H9 (cell line): ENCODE measurements at regions not wholly inside any gene's neighbourhood (a gene's known extent, or its start where the extent isn't known, plus 50 kb on each side); places are given as distances from the start of the nearest gene placed in this dataset.

Experiments used
- DNase-seq: peaks from one replicate; pipeline ENCODE4 v3.0.0-alpha.2; 2017
- H2AFZ ChIP-seq: one replicate; pipeline ENCODE4 v1.6.1; 2013; ENCODE audit warnings: mild to moderate bottlenecking, low read length, control low read depth, moderate library complexity
- H2AK5ac ChIP-seq: 2 replicates; pipeline ENCODE4 v1.6.1; 2013; ENCODE audit warnings: low read length, control low read depth, mixed read lengths; ENCODE audit not compliant: insufficient read length
- H2BK120ac ChIP-seq: one replicate; pipeline ENCODE4 v1.6.1; 2013; ENCODE audit warnings: low read depth, mild to moderate bottlenecking, low read length, control low read depth, inconsistent platforms; ENCODE audit not compliant: poor library complexity, severe bottlenecking
- H2BK12ac ChIP-seq: 2 replicates; pipeline ENCODE4 v1.6.1; 2013; ENCODE audit warnings: low read length, control low read depth, mixed read lengths, low read depth; ENCODE audit not compliant: insufficient read length
- H2BK15ac ChIP-seq: 2 replicates; pipeline ENCODE4 v1.6.1; 2013; ENCODE audit warnings: low read depth, low read length, control low read depth
- H2BK20ac ChIP-seq: one replicate; pipeline ENCODE4 v1.6.1; 2013; ENCODE audit warnings: low read depth, mild to moderate bottlenecking, low read length, control low read depth, inconsistent platforms; ENCODE audit not compliant: poor library complexity, severe bottlenecking
- H2BK5ac ChIP-seq: 2 replicates; pipeline ENCODE4 v1.6.1; 2013; ENCODE audit warnings: low read length, control low read depth, mixed read lengths; ENCODE audit not compliant: insufficient read length
- H3K14ac ChIP-seq: 2 replicates; pipeline ENCODE4 v1.6.1; 2013; ENCODE audit warnings: low read length, control low read depth; ENCODE audit not compliant: insufficient read depth
- H3K18ac ChIP-seq: 2 replicates; pipeline ENCODE4 v1.6.1; 2013; ENCODE audit warnings: low read depth, mild to moderate bottlenecking, mixed read lengths, low read length, control low read depth; ENCODE audit not compliant: insufficient read length
- H3K23ac ChIP-seq: 2 replicates; pipeline ENCODE4 v1.6.1; 2013; ENCODE audit warnings: low read length, control low read depth, mixed read lengths, low read depth; ENCODE audit not compliant: insufficient read length
- H3K23me2 ChIP-seq: 2 replicates; pipeline ENCODE4 v1.6.1; 2013; ENCODE audit warnings: low read depth, mild to moderate bottlenecking, mixed read lengths, low read length, control low read depth; ENCODE audit not compliant: insufficient read length, poor library complexity, severe bottlenecking
- H3K27ac ChIP-seq: 2 replicates; pipeline ENCODE4 v1.5.1; 2013; ENCODE audit warnings: low read length, control low read depth, mixed read lengths, low read depth; ENCODE audit not compliant: insufficient read length
- H3K27me3 ChIP-seq: 2 replicates; pipeline ENCODE4 v1.6.1; 2013; ENCODE audit warnings: low read length, control low read depth, inconsistent platforms; ENCODE audit not compliant: insufficient read depth
- H3K4ac ChIP-seq: 2 replicates; pipeline ENCODE4 v1.6.1; 2013; ENCODE audit warnings: low read depth, mild to moderate bottlenecking, control low read depth, inconsistent platforms, low read length, moderate library complexity
- H3K4me1 ChIP-seq: 2 replicates; pipeline ENCODE4 v1.6.1; 2013; ENCODE audit warnings: low read length, control low read depth, inconsistent platforms; ENCODE audit not compliant: insufficient read depth
- H3K4me2 ChIP-seq: 2 replicates; pipeline ENCODE4 v1.6.1; 2013; ENCODE audit warnings: low read length, control low read depth, mixed read lengths; ENCODE audit not compliant: insufficient read length, insufficient read depth
- H3K56ac ChIP-seq: 2 replicates; pipeline ENCODE4 v1.6.1; 2013; ENCODE audit warnings: low read depth, mild to moderate bottlenecking, mixed read lengths, low read length, control low read depth; ENCODE audit not compliant: insufficient read length
- H3K79me1 ChIP-seq: 2 replicates; pipeline ENCODE4 v1.6.1; 2013; ENCODE audit warnings: low read depth, mild to moderate bottlenecking, moderate library complexity, low read length, control low read depth, inconsistent platforms; ENCODE audit not compliant: insufficient read depth, poor library complexity, severe bottlenecking
- H3K79me2 ChIP-seq: 2 replicates; pipeline ENCODE4 v1.6.1; 2013; ENCODE audit warnings: low read length, control low read depth, inconsistent platforms; ENCODE audit not compliant: insufficient read depth
- H3K9ac ChIP-seq: 2 replicates; pipeline ENCODE4 v1.6.1; 2013; ENCODE audit warnings: low read length, control low read depth, mixed read lengths; ENCODE audit not compliant: insufficient read length; ENCODE audit errors: extremely low read depth
- H3K9me3 ChIP-seq: one replicate; pipeline ENCODE4 v1.6.1; 2013; ENCODE audit warnings: low read depth, low read length, inconsistent platforms; ENCODE audit not compliant: control insufficient read depth
- H3T11ph ChIP-seq: one replicate; pipeline ENCODE4 v1.6.1; 2013; ENCODE audit warnings: mild to moderate bottlenecking, low read length, control low read depth, inconsistent platforms
- H4K20me1 ChIP-seq: one replicate; pipeline ENCODE4 v1.6.1; 2013; ENCODE audit not compliant: control insufficient read depth, insufficient read length, insufficient read depth
- H4K5ac ChIP-seq: 2 replicates; pipeline ENCODE4 v1.6.1; 2013; ENCODE audit warnings: low read depth, mild to moderate bottlenecking, mixed read lengths, low read length, control low read depth; ENCODE audit not compliant: insufficient read length
- H4K8ac ChIP-seq: replicated peaks from 2 replicates; pipeline ENCODE4 v1.6.1; 2013; ENCODE audit warnings: low read length, control low read depth, mixed read lengths, low read depth; ENCODE audit not compliant: insufficient read length
- H4K91ac ChIP-seq: 2 replicates; pipeline ENCODE4 v1.6.1; 2013; ENCODE audit warnings: low read depth, mild to moderate bottlenecking, moderate library complexity, mixed read lengths, low read length, control low read depth; ENCODE audit not compliant: insufficient read length
- H3K27ac Mint-ChIP-seq, 3 experiments: 2 replicates in 2 of 3; 3 replicates in 1 of 3; pipeline ENCODE4 v1.8.0; 2020 to 2021; ENCODE audit warnings: mixed read lengths in 3 of 3, mild to moderate bottlenecking in 1 of 3, moderate library complexity in 1 of 3
- H3K27me3 Mint-ChIP-seq: 2 replicates; pipeline ENCODE4 v1.8.0; 2021; ENCODE audit warnings: low read depth, mild to moderate bottlenecking, moderate library complexity, mixed read lengths
- H3K36me3 Mint-ChIP-seq, 3 experiments: 2 replicates in 2 of 3; 3 replicates in 1 of 3; pipeline ENCODE4 v1.8.0; 2020 to 2021; ENCODE audit warnings: low read depth in 3 of 3, mixed read lengths in 3 of 3; ENCODE audit not compliant: insufficient read depth in 1 of 3
- H3K4me1 Mint-ChIP-seq, 2 experiments: 2 replicates each; pipeline ENCODE4 v1.8.0; 2020; ENCODE audit warnings: mixed read lengths in 2 of 2
- H3K4me3 Mint-ChIP-seq, 2 experiments: 2 replicates in 1 of 2; 3 replicates in 1 of 2; pipeline ENCODE4 v1.8.0; 2020 to 2021; ENCODE audit warnings: mild to moderate bottlenecking in 2 of 2, mixed read lengths in 2 of 2, moderate library complexity in 1 of 2
- H3K9me3 Mint-ChIP-seq, 2 experiments: 2 replicates in 1 of 2; 3 replicates in 1 of 2; pipeline ENCODE4 v1.8.0; 2020; ENCODE audit warnings: mild to moderate bottlenecking in 2 of 2, mixed read lengths in 2 of 2, moderate library complexity in 1 of 2
- CTCF ChIP-seq: fragments of 200-600 bp; sonication (generic); conservative IDR thresholded peaks from 3 replicates; pipeline ENCODE4 v1.8.0; 2021; ENCODE audit warnings: antibody characterized with exemption, mild to moderate bottlenecking
- WGBS: extraction: QIAGEN DNeasy Blood & Tissue Kit; methylation state at CpG from one replicate; pipeline ENCODE4 v1.1.7; 2013; ENCODE audit warnings: missing lambda C conversion rate, low lambda C conversion rate, mixed read lengths; ENCODE audit not compliant: insufficient read length; ENCODE audit errors: extremely low coverage; 5-methylcytosine and 5-hydroxymethylcytosine counted together

- Histone ChIP-seq H3K4ac (no peak overlapping the region), H3K27me3 (no peaks in the 10 kb centered on the region), H3K79me1 (no peaks in the 10 kb centered on the region), H3K4me2 (no peak overlapping the region), H3K79me2 (no peaks in the 10 kb centered on the region), H2BK15ac (no peak overlapping the region), H3K23ac (no peak overlapping the region), H2BK120ac (no peak overlapping the region), H2BK5ac (no peak overlapping the region), H3K18ac (no peak overlapping the region), H4K8ac (no peak overlapping the region), H3T11ph (no peak overlapping the region), H2AK5ac (no peak overlapping the region), H2BK20ac (no peak overlapping the region), H3K9me3 (no peaks in the 10 kb centered on the region), H3K27ac (no peak overlapping the region), H4K91ac (no peak overlapping the region), H3K4me1 (no peaks in the 10 kb centered on the region), H2AFZ (no peak overlapping the region), H3K14ac (no peak overlapping the region), H3K9ac (no peak overlapping the region), H4K5ac (no peak overlapping the region), H3K23me2 (no peaks in the 10 kb centered on the region), H2BK12ac (no peak overlapping the region), H4K20me1 (no peaks in the 10 kb centered on the region), H3K56ac (no peak overlapping the region)
- no peak overlapping the region; a peak in 1 of 7 replicates for H3K27ac Mint-ChIP-seq
- no peak for TF ChIP-seq CTCF
- peaks cover 2 to 5% (median 4%) of the 10 kb centered on the region in 3 experiments; a peak in 4 of 7 replicates for H3K36me3 Mint-ChIP-seq
- WGBS: no CpG with 5 or more reads among the region's 8 CpGs
- no peaks in the 10 kb centered on the region for H3K27me3 Mint-ChIP-seq
- DNase-seq: no peak
- H3K4me3 Mint-ChIP-seq: no peak overlapping the region
- no peaks in the 10 kb centered on the region for H3K4me1 Mint-ChIP-seq
- H3K9me3 Mint-ChIP-seq: peaks cover 10 to 12% of the 10 kb centered on the region in 2 experiments; a peak in 4 of 5 replicates
These were observed 593.4 kb upstream of the RGMB start for GRCh38 chr5:98179791-98180755.
